ENCODE measurements at regions not wholly inside any gene's neighbourhood (a gene's known extent, or its start where the extent isn't known, plus 50 kb on each side); places are given as distances from the start of the nearest gene placed in this dataset.
"Not testable (repeated sequence)": the region's sequence is repeated elsewhere in the genome, so short reads cannot be mapped to it uniquely, and the experiment has no call there.

- DNase-seq (ENCODE audit: insufficient read length, low spot score) (no peak), FAIRE-seq (no peak)
Observed at GRCh38 chr2:14082640-14083039, 549.9 kb upstream of the LRATD1 start.

- DNase-seq (ENCODE audit: insufficient read length, low spot score) (no peak), FAIRE-seq (no peak)
Observed at GRCh38 chr2:14094592-14094991, 537.9 kb upstream of the LRATD1 start.

GRCh38 chr2:14099101-14099500 lies 533.4 kb upstream of the LRATD1 start:
- not testable (repeated sequence) for DNase-seq (ENCODE audit: insufficient read length, low spot score); FAIRE-seq

GRCh38 chr2:14114275-14114674 lies 518.2 kb upstream of the LRATD1 start:
- FAIRE-seq (no peak), DNase-seq (ENCODE audit: insufficient read length, low spot score) (no peak)

- no peak for DNase-seq (ENCODE audit: insufficient read length, low spot score)
- no peak for FAIRE-seq
Observed at GRCh38 chr2:14120376-14120775, 512.1 kb upstream of the LRATD1 start.

GRCh38 chr2:14123436-14124103 lies 508.9 kb upstream of the LRATD1 start:
- FAIRE-seq (no peak), DNase-seq (ENCODE audit: insufficient read length, low spot score) (no peak)

GRCh38 chr2:14125624-14126293 lies 506.8 kb upstream of the LRATD1 start:
- FAIRE-seq (no peak), DNase-seq (ENCODE audit: insufficient read length, low spot score) (no peak)

GRCh38 chr2:14126846-14127245 lies 505.7 kb upstream of the LRATD1 start:
- DNase-seq (ENCODE audit: insufficient read length, low spot score) = no peak
- no peak for FAIRE-seq

- FAIRE-seq (no peak), DNase-seq (ENCODE audit: insufficient read length, low spot score) (no peak)
Observed at GRCh38 chr2:14127765-14128164, 504.8 kb upstream of the LRATD1 start.

GRCh38 chr2:14132386-14132785 lies 500.1 kb upstream of the LRATD1 start:
- FAIRE-seq (no peak), DNase-seq (ENCODE audit: insufficient read length, low spot score) (no peak)

GRCh38 chr2:14134771-14135170 lies 497.7 kb upstream of the LRATD1 start:
- FAIRE-seq (no peak), DNase-seq (ENCODE audit: insufficient read length, low spot score) (no peak)

GRCh38 chr2:14136030-14136429 lies 496.5 kb upstream of the LRATD1 start:
- no peak for FAIRE-seq
- no peak for DNase-seq (ENCODE audit: insufficient read length, low spot score)

- no peak for FAIRE-seq
Observed at GRCh38 chr2:14137643-14138042, 494.9 kb upstream of the LRATD1 start.

GRCh38 chr2:14140009-14140550 lies 492.4 kb upstream of the LRATD1 start:
- DNase-seq (ENCODE audit: insufficient read length, low spot score) (no peak), FAIRE-seq (no peak)

More at GRCh38 chr2:14137643-14138042, 494.9 kb upstream of the LRATD1 start:
- no peak for DNase-seq (ENCODE audit: insufficient read length, low spot score)

- DNase-seq (ENCODE audit: insufficient read length, low spot score) = no peak
- FAIRE-seq = no peak
Observed at GRCh38 chr2:14143435-14143834, 489.1 kb upstream of the LRATD1 start.

GRCh38 chr2:14148216-14148615 lies 484.3 kb upstream of the LRATD1 start:
- FAIRE-seq (no peak), DNase-seq (ENCODE audit: insufficient read length, low spot score) (no peak)

- FAIRE-seq (no peak), DNase-seq (ENCODE audit: insufficient read length, low spot score) (no peak)
Observed at GRCh38 chr2:14157816-14158215, 474.7 kb upstream of the LRATD1 start.

GRCh38 chr2:14180333-14180732 lies 452.2 kb upstream of the LRATD1 start:
- FAIRE-seq (no peak), DNase-seq (ENCODE audit: insufficient read length, low spot score) (no peak)

- no peak for FAIRE-seq
- DNase-seq (ENCODE audit: insufficient read length, low spot score) = no peak
Observed at GRCh38 chr2:14182227-14182946, 450.1 kb upstream of the LRATD1 start.

- no peak for FAIRE-seq
- no peak for DNase-seq (ENCODE audit: insufficient read length, low spot score)
Observed at GRCh38 chr2:14185906-14186305, 446.6 kb upstream of the LRATD1 start.

- FAIRE-seq (no peak), DNase-seq (ENCODE audit: insufficient read length, low spot score) (no peak)
Observed at GRCh38 chr2:14188446-14188845, 444.1 kb upstream of the LRATD1 start.

- DNase-seq (ENCODE audit: insufficient read length, low spot score) (no peak), FAIRE-seq (no peak)
Observed at GRCh38 chr2:14189929-14190328, 442.6 kb upstream of the LRATD1 start.

Measured in HTR-8/SVneo (cell line).